Keratinocyte (primary cell): ENCODE measurements at regions not wholly inside any gene's neighbourhood (a gene's known extent, or its start where the extent isn't known, plus 50 kb on each side); places are given as distances from the start of the nearest gene placed in this dataset.

Experiments used
- DNase-seq: peaks from one replicate; pipeline ENCODE4 v3.0.0-alpha.2; 2011; ENCODE audit warnings: low read depth, missing footprints, low spot score
- FAIRE-seq: peaks from 2 replicates; lab custom pipeline; 2011; peaks lifted over from hg19 to GRCh38; lab: Jason Lieb, UNC
- H2AFZ ChIP-seq: 2 replicates; pipeline ENCODE4 v1.6.0; 2012; ENCODE audit warnings: low read length, control low read depth, inconsistent platforms; ENCODE audit not compliant: control insufficient read depth
- H3K27ac ChIP-seq: 2 replicates; pipeline ENCODE4 v1.5.1; 2011; ENCODE audit warnings: low read length; ENCODE audit not compliant: control insufficient read depth, insufficient read depth
- H3K27me3 ChIP-seq: 3 replicates; pipeline ENCODE4 v1.6.0; 2011; ENCODE audit warnings: low read length; ENCODE audit not compliant: control insufficient read depth, insufficient read depth; ENCODE audit errors: extremely low read depth
- H3K36me3 ChIP-seq, 2 experiments: 2 replicates in 1 of 2; 3 replicates in 1 of 2; pipeline ENCODE4 v1.5.1; 2011; ENCODE audit warnings: low read length in 2 of 2, mild to moderate bottlenecking in 1 of 2; ENCODE audit not compliant: control insufficient read depth in 2 of 2, insufficient read depth in 2 of 2; ENCODE audit errors: extremely low read depth in 1 of 2
- H3K4me1 ChIP-seq: 3 replicates; pipeline ENCODE4 v1.5.1; 2011; ENCODE audit warnings: low read length; ENCODE audit not compliant: control insufficient read depth, insufficient read depth; ENCODE audit errors: extremely low read depth
- H3K4me2 ChIP-seq: 3 replicates; pipeline ENCODE4 v1.6.0; 2011; ENCODE audit warnings: low read depth, low read length; ENCODE audit not compliant: control insufficient read depth, insufficient read depth; ENCODE audit errors: extremely low read depth
- H3K4me3 ChIP-seq, 3 experiments: fragments of 200-600 bp in 1 of 3; sonication (generic) in 1 of 3; 2 replicates in 2 of 3; 3 replicates in 1 of 3; pipeline ENCODE4 v1.5.1; 2011 to 2016; ENCODE audit warnings: low read length in 3 of 3, mild to moderate bottlenecking in 3 of 3, control low read depth in 2 of 3, inconsistent platforms in 1 of 3, low read depth in 1 of 3, mixed read lengths in 1 of 3, mixed run types in 1 of 3, moderate library complexity in 1 of 3; ENCODE audit not compliant: control insufficient read depth in 2 of 3, insufficient read depth in 2 of 3; ENCODE audit errors: extremely low read depth in 1 of 3
- H3K79me2 ChIP-seq: 2 replicates; pipeline ENCODE4 v1.6.0; 2012; ENCODE audit warnings: low read length; ENCODE audit not compliant: control insufficient read depth, insufficient read depth
- H3K9ac ChIP-seq: 3 replicates; pipeline ENCODE4 v1.6.0; 2011; ENCODE audit warnings: low read length; ENCODE audit not compliant: control insufficient read depth, insufficient read depth; ENCODE audit errors: extremely low read depth
- H3K9me1 ChIP-seq: 3 replicates; pipeline ENCODE4 v1.6.0; 2011; ENCODE audit warnings: low read length; ENCODE audit not compliant: control insufficient read depth, insufficient read depth; ENCODE audit errors: extremely low read depth
- H3K9me3 ChIP-seq: 2 replicates; pipeline ENCODE4 v1.5.1; 2012; ENCODE audit warnings: low read depth, low read length; ENCODE audit not compliant: control insufficient read depth
- H4K20me1 ChIP-seq: 3 replicates; pipeline ENCODE4 v1.6.0; 2011; ENCODE audit warnings: low read length; ENCODE audit not compliant: control insufficient read depth, insufficient read depth; ENCODE audit errors: extremely low read depth
- EZH2 ChIP-seq: IDR thresholded peaks from one replicate; pipeline ENCODE4 v1.6.1; 2012; ENCODE audit warnings: inconsistent platforms, mild to moderate bottlenecking, low read length, moderate library complexity
- dilution Hi-C: fragments of 300-500 bp; cut with MboI; formaldehyde crosslinking; loops from one replicate; pipeline ENCODE4 v1.7.0; 2020; ENCODE audit warnings: low sequenced_read_pairs; ENCODE audit not compliant: extremely low pct_ligation_motif_present
- TF ChIP-seq, protein P1 (sequence below), 3 experiments: IDR thresholded peaks in 1 of 3; conservative IDR thresholded peaks in 1 of 3; optimal IDR thresholded peaks in 1 of 3; 2 replicates in 2 of 3; 3 replicates in 1 of 3; pipeline versions ENCODE3 to v1.5.1; 2011; ENCODE audit warnings: low read length in 3 of 3, mild to moderate bottlenecking in 3 of 3, moderate library complexity in 2 of 3, control low read depth in 1 of 3, inconsistent platforms in 1 of 3; ENCODE audit not compliant: insufficient read depth in 2 of 3; ENCODE audit errors: extremely low read depth in 1 of 3

DNA sequence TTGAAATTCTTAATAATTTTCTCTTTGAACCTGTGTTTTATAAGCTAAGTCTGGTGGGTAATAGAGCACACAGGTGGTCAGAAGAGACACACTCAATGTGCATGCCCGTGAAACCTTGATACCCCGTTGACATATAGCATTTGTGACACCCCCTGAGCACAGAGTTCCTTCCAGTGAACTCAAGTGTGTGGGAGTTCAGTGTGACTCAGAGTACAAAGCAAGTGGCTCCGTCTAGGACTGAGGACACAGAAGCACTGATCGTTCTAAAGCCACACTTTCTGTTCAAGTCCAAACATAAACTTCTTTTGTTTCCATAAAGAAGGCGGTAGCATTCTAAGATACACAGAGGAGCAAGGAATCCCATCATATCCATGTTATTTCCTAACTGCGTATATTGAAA is 523.6 kb downstream of the PID1 start:
- TF ChIP-seq EZH2, result no peak
- TF ChIP-seq, protein P1, sequence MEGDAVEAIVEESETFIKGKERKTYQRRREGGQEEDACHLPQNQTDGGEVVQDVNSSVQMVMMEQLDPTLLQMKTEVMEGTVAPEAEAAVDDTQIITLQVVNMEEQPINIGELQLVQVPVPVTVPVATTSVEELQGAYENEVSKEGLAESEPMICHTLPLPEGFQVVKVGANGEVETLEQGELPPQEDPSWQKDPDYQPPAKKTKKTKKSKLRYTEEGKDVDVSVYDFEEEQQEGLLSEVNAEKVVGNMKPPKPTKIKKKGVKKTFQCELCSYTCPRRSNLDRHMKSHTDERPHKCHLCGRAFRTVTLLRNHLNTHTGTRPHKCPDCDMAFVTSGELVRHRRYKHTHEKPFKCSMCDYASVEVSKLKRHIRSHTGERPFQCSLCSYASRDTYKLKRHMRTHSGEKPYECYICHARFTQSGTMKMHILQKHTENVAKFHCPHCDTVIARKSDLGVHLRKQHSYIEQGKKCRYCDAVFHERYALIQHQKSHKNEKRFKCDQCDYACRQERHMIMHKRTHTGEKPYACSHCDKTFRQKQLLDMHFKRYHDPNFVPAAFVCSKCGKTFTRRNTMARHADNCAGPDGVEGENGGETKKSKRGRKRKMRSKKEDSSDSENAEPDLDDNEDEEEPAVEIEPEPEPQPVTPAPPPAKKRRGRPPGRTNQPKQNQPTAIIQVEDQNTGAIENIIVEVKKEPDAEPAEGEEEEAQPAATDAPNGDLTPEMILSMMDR (optimal IDR thresholded peaks at IDR 0.05 in 1 of 3, IDR thresholded peaks at IDR 0.05 in 1 of 3, conservative IDR thresholded peaks at IDR 0.05 in 1 of 3; ENCODE audit: extremely low read depth in 1 of 3, insufficient read depth in 2 of 3, low read length in 3 of 3), result no peak
- DNase-seq, result no peak
- H3K4me2 ChIP-seq, result no peak overlapping the region

DNA sequence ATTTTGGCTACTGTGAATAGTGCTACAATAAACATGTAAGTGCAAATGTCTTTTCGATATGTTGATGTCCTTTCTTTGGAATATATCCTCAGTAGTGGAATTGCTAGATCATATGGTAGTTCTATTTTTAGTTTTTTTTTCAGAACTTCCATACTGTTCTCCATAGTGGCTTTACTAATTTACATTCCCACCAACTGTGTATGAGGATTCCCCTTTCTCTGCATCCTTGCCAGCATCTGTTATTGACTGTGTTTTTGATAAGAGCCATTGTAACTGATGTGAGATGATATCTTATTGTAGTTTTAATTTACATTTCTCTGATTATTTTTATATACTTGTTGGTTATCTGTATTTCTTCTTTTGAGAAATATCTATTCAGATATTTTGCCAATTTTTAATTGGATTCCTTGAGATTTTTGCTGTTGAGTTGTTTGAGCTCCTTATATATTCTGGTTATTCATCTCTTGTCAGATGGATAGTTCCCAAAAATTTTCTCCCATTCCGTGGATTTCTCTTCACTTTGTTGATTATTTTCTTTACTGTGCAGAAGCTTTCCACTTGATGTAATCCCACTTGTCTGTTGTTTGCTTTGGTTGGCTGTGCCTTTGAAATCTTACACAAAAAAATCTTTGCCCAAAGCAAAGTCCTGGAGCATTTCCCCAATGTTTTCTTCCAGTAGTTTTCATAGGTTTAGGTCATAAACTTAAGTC is 532.3 kb downstream of the PID1 start:
- Histone ChIP-seq H3K36me3 (no peaks in the 10 kb centered on the region), H3K9me1 (no peaks in the 10 kb centered on the region), H3K4me1 (no peaks in the 10 kb centered on the region), H3K27ac (no peak overlapping the region), H3K9me3 (no peaks in the 10 kb centered on the region), H4K20me1 (no peaks in the 10 kb centered on the region), H3K79me2 (no peaks in the 10 kb centered on the region), H2AFZ (no peak overlapping the region), H3K27me3 (no peaks in the 10 kb centered on the region), H3K4me3 (no peak overlapping the region), H3K9ac (no peak overlapping the region), H3K4me2 (no peak overlapping the region)
- no peak for DNase-seq
- no peak for FAIRE-seq
- TF ChIP-seq, protein P1 (optimal IDR thresholded peaks at IDR 0.05 in 1 of 3, IDR thresholded peaks at IDR 0.05 in 1 of 3, conservative IDR thresholded peaks at IDR 0.05 in 1 of 3; ENCODE audit: extremely low read depth in 1 of 3, insufficient read depth in 2 of 3, low read length in 3 of 3), result no peak
- dilution Hi-C loops, result no loop called here

More for the DNA sequence above, 523.6 kb downstream of the PID1 start:
- H2AFZ ChIP-seq, result no peak overlapping the region
- H3K9me3 ChIP-seq, result no peaks in the 10 kb centered on the region
- no peak overlapping the region for H3K27ac ChIP-seq
- H3K9me1 ChIP-seq, result no peaks in the 10 kb centered on the region
- H4K20me1 ChIP-seq, result no peaks in the 10 kb centered on the region
- H3K4me1 ChIP-seq, result no peaks in the 10 kb centered on the region
- no peaks in the 10 kb centered on the region for H3K27me3 ChIP-seq
- H3K4me3 ChIP-seq, result no peak overlapping the region
- H3K79me2 ChIP-seq, result no peaks in the 10 kb centered on the region
- H3K9ac ChIP-seq, result no peak overlapping the region
- FAIRE-seq, result no peak
- H3K36me3 ChIP-seq, result no peaks in the 10 kb centered on the region
- dilution Hi-C loops, result no loop called here
